ENCODE measurements at regions not wholly inside any gene's neighbourhood (a gene's known extent, or its start where the extent isn't known, plus 50 kb on each side); places are given as distances from the start of the nearest gene placed in this dataset.

GRCh38 chr2:168350380-168350779 lies 103.0 kb upstream of the STK39 start:
- POLR2A ChIA-PET = no interaction called here
- DNase-seq (ENCODE audit: extremely low spot score) = no peak
- TF ChIP-seq BHLHE40 (IDR thresholded peaks at IDR 0.05; ENCODE audit: borderline replicate concordance) (no peak), SUZ12 (IDR thresholded peaks at IDR 0.05) (no peak), NFRKB (IDR thresholded peaks at IDR 0.05) (no peak), HDGF (IDR thresholded peaks at IDR 0.05; ENCODE audit: borderline replicate concordance) (no peak), LEF1 (IDR thresholded peaks at IDR 0.05; ENCODE audit: borderline replicate concordance) (no peak), FOXK2 (IDR thresholded peaks at IDR 0.05) (no peak), L3MBTL2 (conservative IDR thresholded peaks at IDR 0.05) (no peak), SP1 (IDR thresholded peaks at IDR 0.05) (no peak), ZNF384 (IDR thresholded peaks at IDR 0.05) (no peak), TARDBP (IDR thresholded peaks at IDR 0.05) (no peak)
- CTCF ChIA-PET = no interaction called here

GRCh38 chr2:168353251-168353650 lies 102.8 kb upstream of the CERS6 start:
- DNase-seq (ENCODE audit: extremely low spot score) = no peak
- CTCF ChIA-PET = no interaction called here
- no peak for TF ChIP-seq SP1 (IDR thresholded peaks at IDR 0.05)
- TF ChIP-seq FOXK2 (IDR thresholded peaks at IDR 0.05) = no peak
- TF ChIP-seq PKNOX1 (IDR thresholded peaks at IDR 0.05) = no peak
- TF ChIP-seq LEF1 (IDR thresholded peaks at IDR 0.05; ENCODE audit: borderline replicate concordance) = no peak
- no peak for TF ChIP-seq ZNF384 (IDR thresholded peaks at IDR 0.05)
- POLR2A ChIA-PET = no interaction called here

GRCh38 chr2:168354499-168354898 lies 101.6 kb upstream of the CERS6 start:
- no peak for DNase-seq (ENCODE audit: extremely low spot score)
- POLR2A ChIA-PET = no interaction called here
- no peak for TF ChIP-seq CTBP1 (IDR thresholded peaks at IDR 0.05; ENCODE audit: borderline replicate concordance)
- no peak for TF ChIP-seq SUZ12 (IDR thresholded peaks at IDR 0.05)
- no peak for TF ChIP-seq FOXA1 (IDR thresholded peaks at IDR 0.05)
- no peak for TF ChIP-seq LEF1 (IDR thresholded peaks at IDR 0.05; ENCODE audit: borderline replicate concordance)
- TF ChIP-seq FOXK2 (IDR thresholded peaks at IDR 0.05) = no peak
- TF ChIP-seq FOXM1 (IDR thresholded peaks at IDR 0.05; ENCODE audit: borderline replicate concordance) = no peak
- no peak for TF ChIP-seq L3MBTL2 (conservative IDR thresholded peaks at IDR 0.05)
- TF ChIP-seq HDGF (IDR thresholded peaks at IDR 0.05; ENCODE audit: borderline replicate concordance) = no peak
- TF ChIP-seq SP1 (IDR thresholded peaks at IDR 0.05) = no peak
- TF ChIP-seq NFRKB (IDR thresholded peaks at IDR 0.05) = no peak
- CTCF ChIA-PET = no interaction called here

- ChIA-PET POLR2A (no interaction called here), CTCF (no interaction called here)
- DNase-seq (ENCODE audit: extremely low spot score) = no peak
- no peak for TF ChIP-seq LEF1 (IDR thresholded peaks at IDR 0.05; ENCODE audit: borderline replicate concordance)
- no peak for TF ChIP-seq CTBP1 (IDR thresholded peaks at IDR 0.05; ENCODE audit: borderline replicate concordance)
- no peak for TF ChIP-seq PKNOX1 (IDR thresholded peaks at IDR 0.05)
- TF ChIP-seq FOXA1 (IDR thresholded peaks at IDR 0.05) = no peak
- TF ChIP-seq HDGF (IDR thresholded peaks at IDR 0.05; ENCODE audit: borderline replicate concordance) = no peak
- TF ChIP-seq BHLHE40 (IDR thresholded peaks at IDR 0.05; ENCODE audit: borderline replicate concordance) = no peak
- TF ChIP-seq FOXM1 (IDR thresholded peaks at IDR 0.05; ENCODE audit: borderline replicate concordance) = no peak
- TF ChIP-seq ELF4 (IDR thresholded peaks at IDR 0.05) = no peak
- no peak for TF ChIP-seq ZNF384 (IDR thresholded peaks at IDR 0.05)
- TF ChIP-seq NFRKB (IDR thresholded peaks at IDR 0.05) = no peak
- TF ChIP-seq TARDBP (IDR thresholded peaks at IDR 0.05) = no peak
- no peak for TF ChIP-seq ARNT (IDR thresholded peaks at IDR 0.05)
- no peak for TF ChIP-seq SP1 (IDR thresholded peaks at IDR 0.05)
- no peak for TF ChIP-seq L3MBTL2 (conservative IDR thresholded peaks at IDR 0.05)
These were observed 101.0 kb upstream of the CERS6 start for GRCh38 chr2:168355121-168355520.

GRCh38 chr2:168355779-168356476 lies 100.1 kb upstream of the CERS6 start:
- ChIA-PET POLR2A (no interaction called here), CTCF (no interaction called here)
- no peak for DNase-seq (ENCODE audit: extremely low spot score)
- no peak for TF ChIP-seq NFRKB (IDR thresholded peaks at IDR 0.05)
- TF ChIP-seq HDGF (IDR thresholded peaks at IDR 0.05; ENCODE audit: borderline replicate concordance) = no peak
- no peak for TF ChIP-seq BHLHE40 (IDR thresholded peaks at IDR 0.05; ENCODE audit: borderline replicate concordance)
- no peak for TF ChIP-seq FOXA1 (IDR thresholded peaks at IDR 0.05)
- no peak for TF ChIP-seq FOXK2 (IDR thresholded peaks at IDR 0.05)
- TF ChIP-seq SP1 (IDR thresholded peaks at IDR 0.05) = no peak
- no peak for TF ChIP-seq LEF1 (IDR thresholded peaks at IDR 0.05; ENCODE audit: borderline replicate concordance)
- no peak for TF ChIP-seq SUZ12 (IDR thresholded peaks at IDR 0.05)
- no peak for TF ChIP-seq PKNOX1 (IDR thresholded peaks at IDR 0.05)
- TF ChIP-seq ARNT (IDR thresholded peaks at IDR 0.05) = no peak
- TF ChIP-seq ELF4 (IDR thresholded peaks at IDR 0.05) = no peak

- no peak for DNase-seq (ENCODE audit: extremely low spot score)
- POLR2A ChIA-PET = no interaction called here
- TF ChIP-seq SP1 (IDR thresholded peaks at IDR 0.05) = no peak
- TF ChIP-seq ELF4 (IDR thresholded peaks at IDR 0.05) = no peak
- no peak for TF ChIP-seq SUZ12 (IDR thresholded peaks at IDR 0.05)
- no peak for TF ChIP-seq ARNT (IDR thresholded peaks at IDR 0.05)
- TF ChIP-seq FOXM1 (IDR thresholded peaks at IDR 0.05; ENCODE audit: borderline replicate concordance) = no peak
- TF ChIP-seq BHLHE40 (IDR thresholded peaks at IDR 0.05; ENCODE audit: borderline replicate concordance) = no peak
- no peak for TF ChIP-seq ZNF384 (IDR thresholded peaks at IDR 0.05)
- TF ChIP-seq NFRKB (IDR thresholded peaks at IDR 0.05) = no peak
- TF ChIP-seq LEF1 (IDR thresholded peaks at IDR 0.05; ENCODE audit: borderline replicate concordance) = no peak
- no peak for TF ChIP-seq HDGF (IDR thresholded peaks at IDR 0.05; ENCODE audit: borderline replicate concordance)
- no peak for TF ChIP-seq PKNOX1 (IDR thresholded peaks at IDR 0.05)
- CTCF ChIA-PET = no interaction called here
These were observed 99.6 kb upstream of the CERS6 start for GRCh38 chr2:168356477-168356835.

Measured in HEK293T (cell line).